Esophagus muscularis mucosa (tissue), 4 donors: ENCODE measurements at regions not wholly inside any gene's neighbourhood (a gene's known extent, or its start where the extent isn't known, plus 50 kb on each side); places are given as distances from the start of the nearest gene placed in this dataset.

ENCODE experiments used
- DNase-seq: peaks from one replicate; pipeline ENCODE4 v3.0.0-alpha.2; 2017; ENCODE audit errors: extremely low spot score
- H3K27ac ChIP-seq, 4 donors: fragments of 200-600 bp; sonication (generic); replicated peaks in 1 of 4; 1 replicate in 3 of 4; 2 replicates in 1 of 4; pipeline ENCODE4 v1.5.1; 2016 to 2019; ENCODE audit warnings: mild to moderate bottlenecking in 1 of 4
- H3K27me3 ChIP-seq, 4 donors: fragments of 200-600 bp; sonication (generic); one replicate each; pipeline versions ENCODE4 v1.5.1 to v1.6.0; 2016 to 2019
- H3K36me3 ChIP-seq, 4 donors: fragments of 200-600 bp; sonication (generic); one replicate each; pipeline ENCODE4 v1.5.1; 2016 to 2019
- H3K4me1 ChIP-seq, 4 donors: fragments of 200-600 bp; sonication (generic); one replicate each; pipeline ENCODE4 v1.5.1; 2016 to 2019
- H3K4me3 ChIP-seq, 4 donors: fragments of 200-600 bp; sonication (generic); 1 replicate in 2 of 4; 2 replicates in 2 of 4; pipeline ENCODE4 v1.5.1; 2016 to 2019; ENCODE audit warnings: mild to moderate bottlenecking in 4 of 4, moderate library complexity in 1 of 4
- H3K9me3 ChIP-seq, 4 donors: fragments of 200-600 bp; sonication (generic); 1 replicate in 3 of 4; 2 replicates in 1 of 4; pipeline ENCODE4 v1.5.1; 2016 to 2019
- EP300 ChIP-seq: sonication (generic); formaldehyde crosslinking; IDR thresholded peaks from one replicate; pipeline ENCODE4 v1.6.1; 2017; ENCODE audit warnings: antibody characterized with exemption
- POLR2A ChIP-seq: fragments of 450-650 bp; IDR thresholded peaks from one replicate; pipeline ENCODE4 v1.6.1; 2017; ENCODE audit warnings: antibody characterized with exemption, moderate library complexity, mild to moderate bottlenecking, low read depth
- POLR2AphosphoS5 ChIP-seq, 2 donors: sonication (generic); formaldehyde crosslinking; IDR thresholded peaks; one replicate each; pipeline ENCODE4 v1.6.1; 2017; ENCODE audit warnings: antibody characterized with exemption in 2 of 2
- WGBS: methylation state at CpG from one replicate; pipeline ENCODE4 v1.1.5; 2018; 5-methylcytosine and 5-hydroxymethylcytosine counted together
- intact Hi-C: fragments of 100-400 bp; cut with DNase I; formaldehyde crosslinking; loops from one replicate; pipeline ENCODE4 v1.15.1; 2023
- TF ChIP-seq, protein P1 (sequence below), 3 experiments: fragments of 200-600 bp in 2 of 3; fragments of 450-650 bp in 1 of 3; sonication (generic) in 2 of 3; IDR thresholded peaks; one replicate each; pipeline ENCODE4 v1.5.1; 2017 to 2019; ENCODE audit warnings: antibody characterized with exemption in 3 of 3, mild to moderate bottlenecking in 2 of 3, moderate library complexity in 1 of 3

DNA sequence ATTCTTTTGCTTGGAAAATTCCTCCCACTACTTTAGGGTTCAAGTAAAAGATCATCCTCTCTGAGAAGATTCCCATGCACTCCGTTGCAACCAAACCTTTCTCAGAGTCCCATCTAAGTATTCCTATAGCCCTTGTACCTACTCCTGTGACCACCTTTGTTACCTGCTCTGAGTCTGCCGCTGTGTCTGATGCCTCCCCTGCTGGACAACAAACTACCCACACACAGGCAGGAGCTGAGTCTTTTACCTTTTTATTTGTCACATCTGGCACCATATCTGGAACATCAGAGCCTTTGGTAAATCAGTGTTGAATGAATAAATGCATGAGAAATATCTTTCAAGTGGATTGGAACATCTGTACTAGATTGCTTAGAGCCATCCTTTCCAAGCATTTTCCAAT lies 82.1 kb upstream of the FLRT2 start:
- no peak overlapping the region for H3K27ac ChIP-seq
- H3K27me3 ChIP-seq: peaks cover 0 to 7% (median 0%) of the 10 kb centered on the region in 4 donors
- DNase-seq: no peak
- no peaks in the 10 kb centered on the region for H3K9me3 ChIP-seq
- no peaks in the 10 kb centered on the region for H3K36me3 ChIP-seq
- no peaks in the 10 kb centered on the region for H3K4me1 ChIP-seq
- TF ChIP-seq POLR2AphosphoS5 (IDR thresholded peaks at IDR 0.05): no peak
- no peak for TF ChIP-seq POLR2A
- TF ChIP-seq, protein P1, sequence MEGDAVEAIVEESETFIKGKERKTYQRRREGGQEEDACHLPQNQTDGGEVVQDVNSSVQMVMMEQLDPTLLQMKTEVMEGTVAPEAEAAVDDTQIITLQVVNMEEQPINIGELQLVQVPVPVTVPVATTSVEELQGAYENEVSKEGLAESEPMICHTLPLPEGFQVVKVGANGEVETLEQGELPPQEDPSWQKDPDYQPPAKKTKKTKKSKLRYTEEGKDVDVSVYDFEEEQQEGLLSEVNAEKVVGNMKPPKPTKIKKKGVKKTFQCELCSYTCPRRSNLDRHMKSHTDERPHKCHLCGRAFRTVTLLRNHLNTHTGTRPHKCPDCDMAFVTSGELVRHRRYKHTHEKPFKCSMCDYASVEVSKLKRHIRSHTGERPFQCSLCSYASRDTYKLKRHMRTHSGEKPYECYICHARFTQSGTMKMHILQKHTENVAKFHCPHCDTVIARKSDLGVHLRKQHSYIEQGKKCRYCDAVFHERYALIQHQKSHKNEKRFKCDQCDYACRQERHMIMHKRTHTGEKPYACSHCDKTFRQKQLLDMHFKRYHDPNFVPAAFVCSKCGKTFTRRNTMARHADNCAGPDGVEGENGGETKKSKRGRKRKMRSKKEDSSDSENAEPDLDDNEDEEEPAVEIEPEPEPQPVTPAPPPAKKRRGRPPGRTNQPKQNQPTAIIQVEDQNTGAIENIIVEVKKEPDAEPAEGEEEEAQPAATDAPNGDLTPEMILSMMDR (IDR thresholded peaks at IDR 0.05): no peak
- TF ChIP-seq EP300: no peak
- no peak overlapping the region for H3K4me3 ChIP-seq
- 87% methylated on average over 2 of the region's 2 CpGs for WGBS
- intact Hi-C loops: no loop called here

DNA sequence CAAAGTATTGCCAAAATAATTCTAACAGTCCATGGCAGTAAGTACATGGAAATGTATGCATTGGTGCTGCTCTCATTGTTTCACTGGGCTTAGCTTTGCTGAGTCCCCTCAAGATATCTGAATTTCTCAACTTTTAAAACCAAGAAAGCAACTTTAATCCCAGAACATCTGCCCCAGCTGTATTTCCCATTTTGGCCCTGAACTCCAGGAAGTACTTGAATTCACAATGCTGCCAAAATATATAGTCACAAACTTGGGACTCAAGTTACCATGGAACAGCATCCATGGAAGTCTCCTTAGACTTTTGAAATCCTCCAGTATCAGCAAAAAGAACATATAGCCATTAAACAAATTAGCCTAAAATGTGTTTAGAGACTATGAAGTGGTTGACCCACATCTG lies 78.5 kb upstream of the FLRT2 start:
- no peak overlapping the region for H3K27ac ChIP-seq
- no peaks in the 10 kb centered on the region for H3K36me3 ChIP-seq
- intact Hi-C loops: no loop called here
- no peak overlapping the region for H3K4me3 ChIP-seq
- H3K9me3 ChIP-seq: no peaks in the 10 kb centered on the region
- H3K27me3 ChIP-seq: peaks cover 0 to 7% (median 0%) of the 10 kb centered on the region in 4 donors
- no peaks in the 10 kb centered on the region for H3K4me1 ChIP-seq
- DNase-seq: no peak
- TF ChIP-seq POLR2A (no peak), POLR2AphosphoS5 (IDR thresholded peaks at IDR 0.05) (no peak), EP300 (no peak)
- TF ChIP-seq, protein P1 (IDR thresholded peaks at IDR 0.05): no peak

DNA sequence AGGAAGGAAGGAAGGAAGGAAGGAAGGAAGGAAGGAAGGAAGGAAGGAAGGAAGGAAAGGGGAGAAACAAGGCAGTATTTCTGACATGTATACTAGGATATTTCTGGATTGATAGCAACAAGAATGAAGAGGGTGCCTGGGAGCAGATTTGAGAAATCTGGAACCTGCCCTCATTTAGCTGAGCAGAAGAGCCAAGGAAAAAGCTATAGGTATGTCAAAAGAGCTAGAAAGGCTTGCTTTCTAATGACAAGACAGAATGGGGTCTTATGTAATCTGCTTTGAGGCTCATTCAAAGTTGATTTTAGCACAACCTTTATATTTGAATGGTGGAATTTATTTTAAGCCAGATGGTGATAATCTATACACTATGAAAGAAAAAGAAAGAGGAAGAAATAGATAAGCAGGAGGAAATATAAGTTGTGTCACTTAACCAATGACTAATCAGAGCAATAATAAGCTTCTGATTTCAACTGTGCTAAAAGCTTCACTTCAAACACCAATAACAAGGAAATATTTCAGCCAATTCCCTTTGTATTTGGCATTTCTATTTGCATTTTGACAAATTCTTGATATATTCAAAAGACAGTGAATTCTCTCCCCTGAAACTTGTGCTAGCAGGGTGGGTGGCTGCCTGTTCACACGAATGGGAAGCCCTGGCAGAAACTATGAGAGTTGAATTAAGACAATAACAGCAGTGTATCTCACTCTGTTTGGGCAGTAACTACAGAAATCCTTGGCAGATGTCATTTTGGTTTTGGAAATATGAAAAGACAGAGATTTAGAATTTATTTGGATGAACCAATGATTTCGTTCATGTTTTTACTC lies 76.3 kb upstream of the FLRT2 start:
- no peak for DNase-seq
- 70% methylated on average over 2 of the region's 2 CpGs for WGBS
- no peaks in the 10 kb centered on the region for H3K9me3 ChIP-seq
- H3K36me3 ChIP-seq: no peaks in the 10 kb centered on the region
- intact Hi-C loops: no loop called here
- H3K4me1 ChIP-seq: no peaks in the 10 kb centered on the region
- TF ChIP-seq POLR2AphosphoS5 (IDR thresholded peaks at IDR 0.05) (no peak), EP300 (no peak), POLR2A (no peak)
- no peak overlapping the region for H3K4me3 ChIP-seq
- no peak overlapping the region for H3K27ac ChIP-seq
- peaks cover 0 to 6% (median 0%) of the 10 kb centered on the region in 4 donors for H3K27me3 ChIP-seq

DNA sequence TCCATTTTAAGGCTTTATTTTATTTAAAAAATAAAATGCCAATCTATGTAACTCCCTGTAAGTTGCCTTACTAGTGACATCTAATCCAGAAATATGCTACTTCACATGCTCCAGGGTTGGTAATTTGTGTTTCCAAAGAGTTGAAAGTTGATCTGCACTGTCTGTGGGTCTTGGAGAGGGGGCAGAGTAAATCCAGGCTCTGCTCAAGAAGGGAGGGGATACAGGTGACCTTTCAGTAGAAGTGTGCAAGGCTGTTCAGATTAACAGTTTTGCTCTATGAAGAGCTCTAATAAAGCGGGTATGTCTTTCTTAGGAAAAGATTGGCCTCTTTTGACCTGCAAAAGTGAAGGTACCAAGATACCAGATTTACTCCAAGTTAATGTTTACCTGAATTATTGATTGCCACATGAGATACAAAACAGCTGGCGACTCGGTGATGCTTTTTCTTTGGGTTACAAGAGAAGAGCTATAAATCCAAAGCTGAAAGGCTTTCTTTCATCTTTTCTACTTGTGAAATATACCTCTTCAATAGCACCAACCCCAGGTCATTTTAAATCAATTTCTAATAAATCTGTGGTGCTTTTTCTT lies 75.6 kb upstream of the FLRT2 start:
- WGBS: 90% methylated on average over 3 of the region's 3 CpGs
- intact Hi-C loops: no loop called here
- H3K4me3 ChIP-seq: no peak overlapping the region

More for the DNA sequence above, 75.6 kb upstream of the FLRT2 start:
- Histone ChIP-seq H3K4me1 (no peaks in the 10 kb centered on the region), H3K27me3 (no peaks in the 10 kb centered on the region), H3K9me3 (no peaks in the 10 kb centered on the region), H3K27ac (no peak overlapping the region), H3K36me3 (no peaks in the 10 kb centered on the region)
- no peak for DNase-seq
- no peak for TF ChIP-seq EP300
- TF ChIP-seq, protein P1 (IDR thresholded peaks at IDR 0.05): no peak
- TF ChIP-seq POLR2AphosphoS5 (IDR thresholded peaks at IDR 0.05): no peak
- no peak for TF ChIP-seq POLR2A
